NCI-H1092 treated with DMSO at 0.1 percent for 48 hours (cell line): ENCODE measurements at regions not wholly inside any gene's neighbourhood (a gene's known extent, or its start where the extent isn't known, plus 50 kb on each side); places are given as distances from the start of the nearest gene placed in this dataset.
"Not testable (repeated sequence)": the region's sequence is repeated elsewhere in the genome, so short reads cannot be mapped to it uniquely, and the experiment has no call there.

Experiments
- DNase-seq: peaks from one replicate; lab custom pipeline; 2025; lab: John Stamatoyannopoulos, UW

- DNase-seq, result no peak
Measured at GRCh38 chr3:159726231-159726964, 262.2 kb upstream of the IL12A start.

- no peak for DNase-seq
Measured at GRCh38 chr3:159727506-159727905, 261.1 kb upstream of the IL12A start.

GRCh38 chr3:159731254-159731653, 257.4 kb upstream of the IL12A start:
- DNase-seq, result no peak

- DNase-seq, result no peak
Measured at GRCh38 chr3:159732172-159733111, 256.2 kb upstream of the IL12A start.

GRCh38 chr3:159733194-159733860, 255.3 kb upstream of the IL12A start:
- DNase-seq, result no peak

GRCh38 chr3:159734681-159735080, 254.0 kb upstream of the IL12A start:
- DNase-seq, result no peak

- DNase-seq, result no peak
Measured at GRCh38 chr3:159739166-159739565, 249.5 kb upstream of the IL12A start.

- no peak for DNase-seq
Measured at GRCh38 chr3:159739969-159740368, 248.7 kb upstream of the IL12A start.

- DNase-seq, result no peak
Measured at GRCh38 chr3:159741281-159741680, 247.4 kb upstream of the IL12A start.

GRCh38 chr3:159748425-159748824, 240.2 kb upstream of the IL12A start:
- no peak for DNase-seq

- DNase-seq, result no peak
Measured at GRCh38 chr3:159749406-159749805, 239.2 kb upstream of the IL12A start.

- DNase-seq, result no peak
Measured at GRCh38 chr3:159751146-159751545, 237.5 kb upstream of the IL12A start.

GRCh38 chr3:159751752-159752151, 236.9 kb upstream of the IL12A start:
- DNase-seq, result no peak

GRCh38 chr3:159756279-159757207, 232.1 kb upstream of the IL12A start:
- not testable (repeated sequence) for DNase-seq

- no peak for DNase-seq
Measured at GRCh38 chr3:159757341-159758060, 231.1 kb upstream of the IL12A start.

GRCh38 chr3:159760046-159760445, 228.6 kb upstream of the IL12A start:
- no peak for DNase-seq

- no peak for DNase-seq
Measured at GRCh38 chr3:159761369-159761768, 227.3 kb upstream of the IL12A start.

GRCh38 chr3:159761848-159762635, 226.6 kb upstream of the IL12A start:
- no peak for DNase-seq

- DNase-seq, result peak; percentile 23
Measured at GRCh38 chr3:159763011-159763601, 225.5 kb upstream of the IL12A start.
